K562 (cell line): ENCODE measurements at regions not wholly inside any gene's neighbourhood (a gene's known extent, or its start where the extent isn't known, plus 50 kb on each side); places are given as distances from the start of the nearest gene placed in this dataset.

Experiments used
- ATAC-seq: fragments of 200-7000 bp; cut with Tn5 transposase; 3 replicates; pipeline ENCODE4 v1.9.1; 2020; ENCODE audit warnings: moderate library complexity
- BruUV-seq: library from RNA; stranded (reverse); fragments of 400-500 nt; replicated peaks from 2 replicates; lab custom pipeline; 2021; lab: Mats Ljungman, UMichigan
- CTCF ChIA-PET: fragments of 300-600 bp; formaldehyde crosslinking; extraction: SDS; loops from one replicate; lab custom pipeline; 2021; ENCODE audit warnings: low intra/inter-chr PET ratio; lab: Yijun Ruan, JAX
- POLR2A ChIA-PET: fragments of 300-600, 350-650 bp; sonication (Branson Sonifier 250); formaldehyde crosslinking; extraction: SDS; loops from one replicate; lab custom pipeline; 2021; ENCODE audit warnings: antibody characterized with exemption, inconsistent platforms; lab: Yijun Ruan, JAX
- DNase-seq, 4 experiments: peaks; one replicate each; pipeline versions ENCODE4 v3.0.0 to v3.0.0-alpha.2; 2011 to 2018; ENCODE audit warnings: low spot score in 3 of 4, mixed read lengths in 3 of 4; ENCODE audit errors: extremely low read depth in 1 of 4
- FAIRE-seq: peaks from 2 replicates; lab custom pipeline; 2011; peaks lifted over from hg19 to GRCh38; lab: Jason Lieb, UNC
- H2AFZ ChIP-seq: 2 replicates; pipeline ENCODE4 v1.6.0; 2011; ENCODE audit warnings: low read depth, low read length, control low read depth, inconsistent platforms
- H3K27ac ChIP-seq: fragments of 200-600 bp; 3 replicates; pipeline ENCODE4 v1.8.0; 2011; ENCODE audit warnings: low read depth, mild to moderate bottlenecking, control low read depth, inconsistent platforms, low read length, moderate library complexity, mixed read lengths; ENCODE audit errors: extremely low read depth
- H3K27me3 ChIP-seq, 2 experiments: fragments of 300-600 bp in 1 of 2; 2 replicates in 1 of 2; 3 replicates in 1 of 2; pipeline versions ENCODE4 v1.6.0 to v1.8.0; 2011; ENCODE audit warnings: inconsistent platforms in 2 of 2, low read length in 2 of 2, mild to moderate bottlenecking in 1 of 2, mixed read lengths in 1 of 2, moderate library complexity in 1 of 2; ENCODE audit not compliant: control insufficient read depth in 2 of 2, insufficient read depth in 2 of 2
- H3K36me3 ChIP-seq: fragments of 300-600 bp; 3 replicates; pipeline ENCODE4 v1.8.0; 2011; ENCODE audit warnings: mild to moderate bottlenecking, low read length, inconsistent platforms; ENCODE audit not compliant: control insufficient read depth, insufficient read depth
- H3K4me1 ChIP-seq, 2 experiments: fragments of 200-600 bp in 1 of 2; replicated peaks in 1 of 2; 2 replicates in 1 of 2; 3 replicates in 1 of 2; pipeline versions ENCODE4 v1.5.1 to v1.8.0; 2011; ENCODE audit warnings: inconsistent platforms in 2 of 2, low read length in 2 of 2, mild to moderate bottlenecking in 1 of 2, mixed read lengths in 1 of 2, moderate library complexity in 1 of 2; ENCODE audit not compliant: control insufficient read depth in 2 of 2, insufficient read depth in 2 of 2
- H3K4me2 ChIP-seq: 2 replicates; pipeline ENCODE4 v1.6.1; 2011; ENCODE audit warnings: low read length, control low read depth, inconsistent platforms, mixed read lengths; ENCODE audit not compliant: insufficient read depth
- H3K4me3 ChIP-seq: fragments of 200-600 bp; sonication (generic), shearing (Covaris generic); 2 replicates; pipeline ENCODE4 v1.5.1; 2016; ENCODE audit warnings: control low read depth, inconsistent platforms
- H3K79me2 ChIP-seq: fragments of 200-600 bp; 3 replicates; pipeline ENCODE4 v1.8.0; 2011; ENCODE audit warnings: low read length, inconsistent platforms; ENCODE audit not compliant: control insufficient read depth, insufficient read depth
- H3K9ac ChIP-seq, 2 experiments: 2 replicates each; pipeline versions ENCODE4 v1.6.0 to v1.6.1; 2011; ENCODE audit warnings: low read depth in 2 of 2, low read length in 2 of 2, control low read depth in 1 of 2, inconsistent platforms in 1 of 2, mild to moderate bottlenecking in 1 of 2, mixed read lengths in 1 of 2; ENCODE audit not compliant: insufficient read depth in 1 of 2
- H3K9me1 ChIP-seq: one replicate; pipeline ENCODE4 v1.6.0; 2011; ENCODE audit warnings: inconsistent platforms, mild to moderate bottlenecking, low read length, moderate library complexity; ENCODE audit not compliant: control insufficient read depth, insufficient read depth
- H3K9me3 ChIP-seq: replicated peaks from 2 replicates; pipeline ENCODE4 v1.5.1; 2011; ENCODE audit warnings: low read depth, low read length, inconsistent platforms; ENCODE audit not compliant: control insufficient read depth, insufficient read depth
- H4K20me1 ChIP-seq: replicated peaks from 2 replicates; pipeline ENCODE4 v1.6.1; 2011; ENCODE audit warnings: low read length, inconsistent platforms, mixed read lengths; ENCODE audit not compliant: control insufficient read depth, insufficient read depth
- ATF6 ChIP-seq: sonication (generic); formaldehyde crosslinking; IDR thresholded peaks from 2 replicates; pipeline ENCODE4 v1.4.0; 2020; ENCODE audit warnings: mild to moderate bottlenecking, missing genetic modification reagents
- CCAR2 ChIP-seq: fragments of 200-400 bp; formaldehyde crosslinking; IDR thresholded peaks from 2 replicates; pipeline ENCODE4 v1.6.1; 2017; ENCODE audit warnings: mild to moderate bottlenecking, low read depth, low read length
- WGBS: fragments of 100-300 bp; shearing (Covaris generic); methylation state at CpG from one replicate; pipeline ENCODE4 v1.1.6; 2016; ENCODE audit warnings: low coverage, mixed read lengths; ENCODE audit not compliant: insufficient coverage; ENCODE audit errors: missing lambda C conversion rate; 5-methylcytosine and 5-hydroxymethylcytosine counted together
- in situ Hi-C: fragments of 300-500 bp; cut with MboI; formaldehyde crosslinking; loops from 4 replicates; pipeline ENCODE4 v1.15.0; 2018; ENCODE audit warnings: inconsistent platforms, mixed read lengths
- intact Hi-C: fragments of 100-400 bp; cut with micrococcal nuclease; formaldehyde crosslinking; loops from 2 replicates; pipeline ENCODE4 v1.14.2; 2022
- TF ChIP-seq, protein P1 (sequence below): fragments of 250-450 bp; sonication (Bioruptor Pico); IDR thresholded peaks from 2 replicates; pipeline ENCODE4 v1.8.0; 2021; ENCODE audit warnings: moderate library complexity, mild to moderate bottlenecking, inconsistent platforms
- TF ChIP-seq, protein P2 (sequence below): fragments of 250-450 bp; sonication (Bioruptor Pico); IDR thresholded peaks from 2 replicates; pipeline ENCODE4 v1.9.0; 2021; ENCODE audit warnings: mild to moderate bottlenecking

DNA sequence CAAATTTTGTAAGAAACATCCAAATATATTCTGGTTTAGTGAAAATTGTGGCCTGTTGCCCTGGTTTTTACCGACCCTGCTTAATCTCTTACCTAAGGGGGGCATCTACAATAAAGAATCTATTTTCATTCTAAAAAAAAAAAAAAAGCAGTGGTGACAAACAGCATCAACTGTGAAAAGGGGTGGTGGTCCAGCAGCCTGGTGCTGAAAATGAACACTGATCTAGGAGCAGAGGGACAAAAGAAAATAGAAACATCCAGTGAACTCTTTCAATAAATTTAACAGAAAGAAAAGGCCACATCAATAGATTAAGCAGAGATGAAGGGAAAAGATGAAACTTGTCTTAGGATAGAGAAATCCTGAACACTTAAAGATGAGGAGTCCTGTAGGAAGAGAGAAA lies 348.7 kb upstream of the GRAMD2B start:
- Histone ChIP-seq H4K20me1 (no peaks in the 10 kb centered on the region), H3K27me3 (no peaks in the 10 kb centered on the region), H3K27ac (no peak overlapping the region), H3K4me2 (no peak overlapping the region), H3K9me3 (0 out of 2 replicates have a peak, but pooled peaks cover 1% of the 10 kb centered on the region), H3K9ac (no peak overlapping the region), H2AFZ (no peak overlapping the region), H3K9me1 (no peaks in the 10 kb centered on the region), H3K79me2 (no peaks in the 10 kb centered on the region), H3K4me1 (no peaks in the 10 kb centered on the region), H3K4me3 (no peak overlapping the region), H3K36me3 (no peaks in the 10 kb centered on the region)
- in situ Hi-C loops = no loop called here
- POLR2A ChIA-PET = no interaction called here
- intact Hi-C loops = no loop called here
- no TSS peak for BruUV-seq
- CTCF ChIA-PET = no interaction called here
- no peak for FAIRE-seq
- TF ChIP-seq, protein P1, sequence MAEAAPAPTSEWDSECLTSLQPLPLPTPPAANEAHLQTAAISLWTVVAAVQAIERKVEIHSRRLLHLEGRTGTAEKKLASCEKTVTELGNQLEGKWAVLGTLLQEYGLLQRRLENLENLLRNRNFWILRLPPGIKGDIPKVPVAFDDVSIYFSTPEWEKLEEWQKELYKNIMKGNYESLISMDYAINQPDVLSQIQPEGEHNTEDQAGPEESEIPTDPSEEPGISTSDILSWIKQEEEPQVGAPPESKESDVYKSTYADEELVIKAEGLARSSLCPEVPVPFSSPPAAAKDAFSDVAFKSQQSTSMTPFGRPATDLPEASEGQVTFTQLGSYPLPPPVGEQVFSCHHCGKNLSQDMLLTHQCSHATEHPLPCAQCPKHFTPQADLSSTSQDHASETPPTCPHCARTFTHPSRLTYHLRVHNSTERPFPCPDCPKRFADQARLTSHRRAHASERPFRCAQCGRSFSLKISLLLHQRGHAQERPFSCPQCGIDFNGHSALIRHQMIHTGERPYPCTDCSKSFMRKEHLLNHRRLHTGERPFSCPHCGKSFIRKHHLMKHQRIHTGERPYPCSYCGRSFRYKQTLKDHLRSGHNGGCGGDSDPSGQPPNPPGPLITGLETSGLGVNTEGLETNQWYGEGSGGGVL = no peak
- TF ChIP-seq, protein P2, sequence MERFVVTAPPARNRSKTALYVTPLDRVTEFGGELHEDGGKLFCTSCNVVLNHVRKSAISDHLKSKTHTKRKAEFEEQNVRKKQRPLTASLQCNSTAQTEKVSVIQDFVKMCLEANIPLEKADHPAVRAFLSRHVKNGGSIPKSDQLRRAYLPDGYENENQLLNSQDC (CRISPR knock-in tag) = no peak
- TF ChIP-seq CCAR2 (no peak), ATF6 (CRISPR knock-in tag) (no peak)
- 0% methylated on average over 1 of the region's 1 CpG for WGBS
- ATAC-seq = no peak
- DNase-seq = no peak
